ENCODE measurements at regions not wholly inside any gene's neighbourhood (a gene's known extent, or its start where the extent isn't known, plus 50 kb on each side); places are given as distances from the start of the nearest gene placed in this dataset.

DNA sequence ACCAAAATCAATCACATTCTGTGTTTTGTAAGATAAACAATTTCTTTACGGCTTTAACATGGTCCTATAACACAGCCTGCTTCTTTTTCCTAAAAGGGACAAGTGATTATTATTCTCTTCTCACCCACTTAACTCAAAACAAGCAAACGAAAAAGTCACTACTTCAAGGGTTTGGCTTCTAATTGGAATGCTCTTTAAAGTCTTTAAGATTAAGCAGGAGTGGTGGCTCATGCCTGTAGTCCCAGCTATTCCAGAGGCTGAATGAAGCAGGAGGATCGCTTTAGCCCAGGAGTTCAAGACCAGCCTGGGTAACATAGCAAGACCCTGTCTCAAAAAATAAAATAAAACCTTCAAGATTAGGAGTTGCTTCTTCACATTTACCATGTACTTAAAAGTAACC is 66.6 kb upstream of the CNEP1R1 start:
- TF ChIP-seq CTCF (conservative IDR thresholded peaks at IDR 0.05) (no peak), ZFX (IDR thresholded peaks at IDR 0.05) (no peak)
